Lower leg skin (tissue), 3 donors: ENCODE measurements at regions not wholly inside any gene's neighbourhood (a gene's known extent, or its start where the extent isn't known, plus 50 kb on each side); places are given as distances from the start of the nearest gene placed in this dataset.

Experiments used
- POLR2A ChIP-seq, 2 donors: fragments of 450-650 bp; IDR thresholded peaks; one replicate each; pipeline ENCODE4 v1.6.1; 2016 to 2017; ENCODE audit warnings: antibody characterized with exemption in 2 of 2, mild to moderate bottlenecking in 1 of 2, moderate library complexity in 1 of 2
- TF ChIP-seq, protein P1 (sequence below), 3 donors: fragments of 450-650 bp; IDR thresholded peaks; one replicate each; pipeline ENCODE4 v1.5.1; 2016; ENCODE audit warnings: antibody characterized with exemption in 3 of 3, mild to moderate bottlenecking in 3 of 3, moderate library complexity in 2 of 3

GRCh38 chr7:119175911-119176627 lies 951.6 kb downstream of the ANKRD7 start:
- TF ChIP-seq, protein P1, sequence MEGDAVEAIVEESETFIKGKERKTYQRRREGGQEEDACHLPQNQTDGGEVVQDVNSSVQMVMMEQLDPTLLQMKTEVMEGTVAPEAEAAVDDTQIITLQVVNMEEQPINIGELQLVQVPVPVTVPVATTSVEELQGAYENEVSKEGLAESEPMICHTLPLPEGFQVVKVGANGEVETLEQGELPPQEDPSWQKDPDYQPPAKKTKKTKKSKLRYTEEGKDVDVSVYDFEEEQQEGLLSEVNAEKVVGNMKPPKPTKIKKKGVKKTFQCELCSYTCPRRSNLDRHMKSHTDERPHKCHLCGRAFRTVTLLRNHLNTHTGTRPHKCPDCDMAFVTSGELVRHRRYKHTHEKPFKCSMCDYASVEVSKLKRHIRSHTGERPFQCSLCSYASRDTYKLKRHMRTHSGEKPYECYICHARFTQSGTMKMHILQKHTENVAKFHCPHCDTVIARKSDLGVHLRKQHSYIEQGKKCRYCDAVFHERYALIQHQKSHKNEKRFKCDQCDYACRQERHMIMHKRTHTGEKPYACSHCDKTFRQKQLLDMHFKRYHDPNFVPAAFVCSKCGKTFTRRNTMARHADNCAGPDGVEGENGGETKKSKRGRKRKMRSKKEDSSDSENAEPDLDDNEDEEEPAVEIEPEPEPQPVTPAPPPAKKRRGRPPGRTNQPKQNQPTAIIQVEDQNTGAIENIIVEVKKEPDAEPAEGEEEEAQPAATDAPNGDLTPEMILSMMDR (IDR thresholded peaks at IDR 0.05): no peak
- TF ChIP-seq POLR2A (IDR thresholded peaks at IDR 0.05): no peak
